ENCODE measurements at regions not wholly inside any gene's neighbourhood (a gene's known extent, or its start where the extent isn't known, plus 50 kb on each side); places are given as distances from the start of the nearest gene placed in this dataset.
"Not testable (repeated sequence)": the region's sequence is repeated elsewhere in the genome, so short reads cannot be mapped to it uniquely, and the experiment has no call there.

GRCh38 chr21:32930673-32931072 is 95.1 kb upstream of the OLIG2 start:
- DNase-seq (ENCODE audit: low spot score) (no peak), ATAC-seq (no peak)

- not testable (repeated sequence) for ATAC-seq
Observed at GRCh38 chr21:32934068-32934467, 91.7 kb upstream of the OLIG2 start.

GRCh38 chr21:32934829-32935228 is 90.9 kb upstream of the OLIG2 start:
- no peak for ATAC-seq
- no peak for DNase-seq (ENCODE audit: low spot score)

More at GRCh38 chr21:32934068-32934467, 91.7 kb upstream of the OLIG2 start:
- not testable (repeated sequence) for DNase-seq (ENCODE audit: low spot score)

- ATAC-seq (peak; percentile 91), DNase-seq (ENCODE audit: low spot score) (no peak)
Observed at GRCh38 chr21:32940079-32941014, 85.4 kb upstream of the OLIG2 start.

GRCh38 chr21:32941263-32941662 is 84.5 kb upstream of the OLIG2 start:
- ATAC-seq (no peak), DNase-seq (ENCODE audit: low spot score) (no peak)

GRCh38 chr21:32946654-32947053 is 79.1 kb upstream of the OLIG2 start:
- ATAC-seq (no peak), DNase-seq (ENCODE audit: low spot score) (no peak)

GRCh38 chr21:32947736-32948135 is 78.0 kb upstream of the OLIG2 start:
- ATAC-seq: no peak
- no peak for DNase-seq (ENCODE audit: low spot score)

- DNase-seq (ENCODE audit: low spot score): no peak
- ATAC-seq: no peak
Observed at GRCh38 chr21:32949701-32950100, 76.0 kb upstream of the OLIG2 start.

- DNase-seq (ENCODE audit: low spot score) (no peak), ATAC-seq (no peak)
Observed at GRCh38 chr21:32951041-32951440, 74.7 kb upstream of the OLIG2 start.

GRCh38 chr21:32954353-32954752 is 71.4 kb upstream of the OLIG2 start:
- no peak for ATAC-seq
- DNase-seq (ENCODE audit: low spot score): no peak

GRCh38 chr21:32955311-32956060 is 70.2 kb upstream of the OLIG2 start:
- DNase-seq (ENCODE audit: low spot score) (peak; percentile 19), ATAC-seq (no peak)

- no peak for DNase-seq (ENCODE audit: low spot score)
- no peak for ATAC-seq
Observed at GRCh38 chr21:32956061-32956656, 69.6 kb upstream of the OLIG2 start.

- ATAC-seq (no peak), DNase-seq (ENCODE audit: low spot score) (no peak)
Observed at GRCh38 chr21:32957545-32957944, 68.2 kb upstream of the OLIG2 start.

- no peak for DNase-seq (ENCODE audit: low spot score)
- no peak for ATAC-seq
Observed at GRCh38 chr21:32958288-32959002, 67.3 kb upstream of the OLIG2 start.

- no peak for ATAC-seq
Observed at GRCh38 chr21:32962268-32962667, 63.5 kb upstream of the OLIG2 start.

GRCh38 chr21:32965129-32965680 is 60.5 kb upstream of the OLIG2 start:
- DNase-seq (ENCODE audit: low spot score) (no peak), ATAC-seq (no peak)

More at GRCh38 chr21:32962268-32962667, 63.5 kb upstream of the OLIG2 start:
- no peak for DNase-seq (ENCODE audit: low spot score)

- ATAC-seq (no peak), DNase-seq (ENCODE audit: low spot score) (no peak)
Observed at GRCh38 chr21:32966120-32966519, 59.6 kb upstream of the OLIG2 start.

- ATAC-seq: not testable (repeated sequence)
Observed at GRCh38 chr21:32968103-32968502, 57.6 kb upstream of the OLIG2 start.

GRCh38 chr21:32974653-32975052 is 51.1 kb upstream of the OLIG2 start:
- ATAC-seq: no peak
- no peak for DNase-seq (ENCODE audit: low spot score)

More at GRCh38 chr21:32968103-32968502, 57.6 kb upstream of the OLIG2 start:
- DNase-seq (ENCODE audit: low spot score): peak; percentile 12

- ATAC-seq (no peak), DNase-seq (ENCODE audit: low spot score) (peak; percentile 23)
Observed at GRCh38 chr21:32975811-32976431, 49.8 kb upstream of the OLIG2 start.

Measured in left lobe of liver (tissue), 2 donors.